CD4-positive, alpha-beta T cell (primary cell): ENCODE measurements at regions not wholly inside any gene's neighbourhood (a gene's known extent, or its start where the extent isn't known, plus 50 kb on each side); places are given as distances from the start of the nearest gene placed in this dataset.

Experiments used
- ATAC-seq: fragments of 200-7000 bp; cut with Tn5 transposase; one replicate; pipeline ENCODE4 v1.10.0; 2022; ENCODE audit warnings: mild to moderate bottlenecking; ENCODE audit not compliant: poor library complexity
- CTCF ChIA-PET: fragments of 350-600 bp; sonication (Branson Sonifier 250); formaldehyde crosslinking; loops from one replicate; lab custom pipeline; 2021; ENCODE audit warnings: antibody characterized with exemption, inconsistent platforms; lab: Charles Lee
- POLR2A ChIA-PET: fragments of 350-600 bp; sonication (Branson Sonifier 250); formaldehyde crosslinking; loops from one replicate; lab custom pipeline; 2021; ENCODE audit warnings: antibody characterized with exemption, inconsistent platforms; lab: Charles Lee
- DNase-seq, 14 experiments: peaks; one replicate each; pipeline ENCODE4 v3.0.0-alpha.2; 2013 to 2020; ENCODE audit warnings: mixed read lengths in 2 of 14
- H3K27ac ChIP-seq, 2 donors: one replicate each; pipeline versions ENCODE4 v1.5.1 to v1.7.0; 2013; ENCODE audit warnings: low read length in 2 of 2, low read depth in 1 of 2, mild to moderate bottlenecking in 1 of 2
- H3K27me3 ChIP-seq, 2 experiments: 1 replicate in 1 of 2; 2 replicates in 1 of 2; pipeline versions ENCODE4 v1.6.1 to v1.7.0; 2013; ENCODE audit warnings: low read length in 2 of 2, control low read depth in 1 of 2, mild to moderate bottlenecking in 1 of 2, moderate library complexity in 1 of 2; ENCODE audit not compliant: insufficient read depth in 2 of 2, control insufficient read depth in 1 of 2
- H3K36me3 ChIP-seq: one replicate; pipeline ENCODE4 v1.6.1; 2013; ENCODE audit warnings: low read length, control low read depth; ENCODE audit not compliant: insufficient read depth
- H3K4me1 ChIP-seq: one replicate; pipeline ENCODE4 v1.6.1; 2013; ENCODE audit warnings: low read length, control low read depth; ENCODE audit not compliant: insufficient read depth
- H3K4me3 ChIP-seq: one replicate; pipeline ENCODE4 v1.5.1; 2013; ENCODE audit warnings: mild to moderate bottlenecking, low read length, moderate library complexity
- H3K9me3 ChIP-seq, 2 experiments: 1 replicate in 1 of 2; 2 replicates in 1 of 2; pipeline versions ENCODE4 v1.6.1 to v1.7.0; 2013; ENCODE audit warnings: low read length in 2 of 2, mild to moderate bottlenecking in 2 of 2, control low read depth in 1 of 2, moderate library complexity in 1 of 2; ENCODE audit not compliant: control insufficient read depth in 1 of 2, insufficient read depth in 1 of 2
- H3K27ac Mint-ChIP-seq: one replicate; pipeline ENCODE4 v1.8.0; 2020; ENCODE audit warnings: mixed read lengths
- H3K27me3 Mint-ChIP-seq: one replicate; pipeline ENCODE4 v1.8.0; 2021; ENCODE audit warnings: mixed read lengths
- H3K36me3 Mint-ChIP-seq: one replicate; pipeline ENCODE4 v1.8.0; 2021; ENCODE audit warnings: low read depth, mixed read lengths
- H3K4me1 Mint-ChIP-seq: one replicate; pipeline ENCODE4 v1.8.0; 2021; ENCODE audit warnings: low read depth, mixed read lengths
- H3K4me3 Mint-ChIP-seq: one replicate; pipeline ENCODE4 v1.8.0; 2020; ENCODE audit warnings: mild to moderate bottlenecking, mixed read lengths
- H3K9me3 Mint-ChIP-seq: one replicate; pipeline ENCODE4 v1.8.0; 2020; ENCODE audit warnings: mixed read lengths
- CTCF ChIP-seq: fragments of 200-600 bp; IDR thresholded peaks from one replicate; pipeline ENCODE4 v1.8.0; 2022; ENCODE audit warnings: antibody characterized with exemption, mild to moderate bottlenecking
- intact Hi-C, 2 experiments: fragments of 100-400 bp; cut with DNase I in 1 of 2; cut with micrococcal nuclease in 1 of 2; formaldehyde crosslinking; loops; one replicate each; pipeline versions ENCODE4 v1.15.1 to v1.9.0; 2023 to 2025; cut with DNase I, micrococcal nuclease

- H3K9me3 ChIP-seq, result peaks cover 0 to 4% of the 10 kb centered on the region in 2 experiments
- no peaks in the 10 kb centered on the region for H3K4me1 Mint-ChIP-seq
- no peak overlapping the region for H3K27ac Mint-ChIP-seq
- H3K4me3 ChIP-seq, result no peak overlapping the region
- H3K4me1 ChIP-seq, result no peaks in the 10 kb centered on the region
- H3K27me3 Mint-ChIP-seq, result peaks cover 3% of the 10 kb centered on the region
- ChIA-PET POLR2A (no interaction called here), CTCF (no interaction called here)
- intact Hi-C loops, result no loop called here
- no peak overlapping the region for H3K27ac ChIP-seq
- no peak for DNase-seq
- no peak for TF ChIP-seq CTCF
- no peak overlapping the region for H3K4me3 Mint-ChIP-seq
- H3K27me3 ChIP-seq, result no peaks in the 10 kb centered on the region
- no peak for ATAC-seq
- H3K36me3 Mint-ChIP-seq, result no peaks in the 10 kb centered on the region
- H3K9me3 Mint-ChIP-seq, result no peaks in the 10 kb centered on the region
- no peaks in the 10 kb centered on the region for H3K36me3 ChIP-seq
These were observed 163.3 kb upstream of the TUT7 start for GRCh38 chr9:86517475-86517874.

DNA sequence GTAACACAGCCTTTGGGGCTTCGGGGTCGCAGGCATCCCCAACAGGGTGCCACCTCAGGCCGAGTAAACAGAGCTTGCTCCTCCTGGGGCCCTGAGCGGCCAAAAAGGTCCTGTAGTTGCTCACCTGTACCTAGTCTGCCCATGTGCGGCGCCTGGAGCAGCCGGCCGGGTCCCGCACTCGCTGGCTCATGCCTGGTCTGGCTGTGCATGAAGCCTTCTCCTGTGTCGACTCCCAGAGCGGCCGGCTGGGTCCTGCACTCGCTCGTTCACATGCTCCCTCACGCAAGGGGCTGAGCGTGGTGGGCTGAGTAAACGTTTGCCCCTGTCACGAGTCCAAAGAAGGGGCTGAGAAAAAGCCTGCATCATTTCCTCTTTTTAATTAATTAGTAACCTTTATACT is 162.4 kb upstream of the TUT7 start:
- H3K9me3 ChIP-seq, result peaks cover 0 to 4% of the 10 kb centered on the region in 2 experiments
- intact Hi-C loops, result no loop called here
- no peaks in the 10 kb centered on the region for H3K4me1 ChIP-seq
- Mint-ChIP-seq H3K9me3 (no peaks in the 10 kb centered on the region), H3K27ac (no peak overlapping the region), H3K4me3 (no peak overlapping the region), H3K36me3 (no peaks in the 10 kb centered on the region), H3K4me1 (no peaks in the 10 kb centered on the region), H3K27me3 (peaks cover 3% of the 10 kb centered on the region)
- H3K4me3 ChIP-seq, result no peak overlapping the region
- H3K27me3 ChIP-seq, result no peaks in the 10 kb centered on the region
- no peak overlapping the region for H3K27ac ChIP-seq
- ATAC-seq (no peak), DNase-seq (no peak)
- ChIA-PET POLR2A (no interaction called here), CTCF (no interaction called here)
- no peak for TF ChIP-seq CTCF
- H3K36me3 ChIP-seq, result no peaks in the 10 kb centered on the region

- no peaks in the 10 kb centered on the region for H3K4me1 ChIP-seq
- H3K9me3 ChIP-seq, result peaks cover 0 to 4% of the 10 kb centered on the region in 2 experiments
- no peaks in the 10 kb centered on the region for H3K36me3 ChIP-seq
- Mint-ChIP-seq H3K27ac (no peak overlapping the region), H3K9me3 (no peaks in the 10 kb centered on the region), H3K36me3 (no peaks in the 10 kb centered on the region), H3K4me1 (no peaks in the 10 kb centered on the region), H3K27me3 (peaks cover 7% of the 10 kb centered on the region), H3K4me3 (no peak overlapping the region)
- intact Hi-C loops, result no loop called here
- H3K4me3 ChIP-seq, result no peak overlapping the region
- CTCF ChIA-PET, result no interaction called here
- POLR2A ChIA-PET, result no interaction called here
- no peak for TF ChIP-seq CTCF
- no peak overlapping the region for H3K27ac ChIP-seq
- no peaks in the 10 kb centered on the region for H3K27me3 ChIP-seq
- ATAC-seq (no peak), DNase-seq (no peak)
These were observed 161.0 kb upstream of the TUT7 start for GRCh38 chr9:86515221-86515620.
